ENCODE measurements at regions not wholly inside any gene's neighbourhood (a gene's known extent, or its start where the extent isn't known, plus 50 kb on each side); places are given as distances from the start of the nearest gene placed in this dataset.
"Not testable (repeated sequence)": the region's sequence is repeated elsewhere in the genome, so short reads cannot be mapped to it uniquely, and the experiment has no call there.

DNA sequence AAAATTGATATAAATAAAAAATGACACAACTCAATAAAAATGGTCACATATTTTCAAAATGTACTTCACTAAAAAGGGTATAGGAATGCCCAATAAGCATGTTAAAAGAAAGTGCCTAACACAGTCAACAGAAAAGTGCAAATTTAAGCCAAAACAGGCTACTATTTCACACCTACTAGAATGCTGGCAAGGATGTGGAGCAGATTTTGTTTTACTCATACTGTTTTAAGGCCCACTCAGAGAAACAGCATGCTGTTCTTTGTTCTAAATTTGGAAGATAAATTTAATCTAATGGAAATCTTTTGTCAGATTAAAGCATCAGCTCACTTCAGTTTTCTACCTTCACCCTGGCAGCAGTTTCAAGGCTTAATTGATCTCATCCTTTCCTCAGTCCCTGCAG, 576.8 kb upstream of the HS3ST1 start:
- no peak for DNase-seq

DNA sequence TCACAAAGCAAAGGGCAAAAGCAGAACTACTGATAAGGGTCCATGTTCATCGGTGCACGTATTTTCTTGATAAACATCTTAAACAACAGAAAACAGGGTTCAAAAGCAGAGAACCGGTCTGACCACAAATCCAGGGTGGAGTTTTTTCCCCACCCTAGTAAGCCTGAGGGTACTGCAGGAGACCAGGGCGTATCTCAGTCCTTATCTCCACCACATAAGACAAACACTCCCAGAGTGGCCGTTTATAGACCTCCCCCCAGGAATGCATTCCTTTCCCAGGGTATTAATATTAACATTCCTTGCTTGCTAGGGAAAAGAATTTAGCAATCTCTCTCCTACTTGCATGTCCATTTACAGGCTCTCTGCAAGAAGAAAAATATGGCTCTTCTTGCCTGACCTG, 567.9 kb upstream of the HS3ST1 start:
- not testable (repeated sequence) for DNase-seq

DNA sequence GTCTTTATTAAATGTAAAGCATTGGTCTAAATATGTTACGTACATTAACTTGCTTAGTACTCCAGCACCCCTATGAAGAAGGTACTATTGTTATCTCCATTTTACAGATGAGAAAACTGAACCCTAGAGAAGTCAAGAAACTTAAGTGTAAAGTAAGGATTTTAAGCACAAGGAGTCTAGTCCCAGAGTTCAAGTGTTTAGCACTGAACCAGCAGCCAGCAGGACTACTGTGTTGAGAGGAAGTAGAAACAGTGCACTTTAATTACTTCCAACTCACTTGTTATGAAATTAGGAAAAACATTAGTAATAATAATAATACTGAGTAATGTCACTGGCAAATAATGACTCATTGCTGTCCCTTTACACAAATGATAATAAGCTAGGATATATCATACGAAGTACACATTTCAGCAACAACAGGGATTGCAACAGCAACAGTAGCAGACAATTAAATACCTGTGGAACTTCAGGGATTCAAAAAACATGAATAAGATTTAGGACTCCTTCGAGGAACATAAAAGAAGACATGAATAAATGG, 548.1 kb upstream of the HS3ST1 start:
- DNase-seq: no peak

DNA sequence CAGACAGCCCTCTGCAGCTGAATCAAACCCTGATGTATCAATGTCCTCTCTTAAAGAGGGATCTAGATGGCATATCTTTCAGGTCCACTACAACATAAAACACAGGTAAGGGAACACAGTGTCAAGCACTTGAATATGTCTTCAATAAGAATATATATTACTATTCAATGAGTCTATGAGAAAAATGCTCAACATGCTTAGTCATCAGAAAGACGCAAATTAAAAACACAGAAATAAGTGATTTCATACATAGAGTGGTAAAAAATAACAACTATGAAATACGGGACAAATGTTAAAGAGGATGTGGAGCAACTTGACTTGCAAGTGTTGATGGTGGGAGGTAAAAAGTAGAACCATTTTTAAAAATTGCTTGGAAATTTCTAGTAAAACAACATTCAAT, 544.6 kb upstream of the HS3ST1 start:
- no peak for DNase-seq

DNA sequence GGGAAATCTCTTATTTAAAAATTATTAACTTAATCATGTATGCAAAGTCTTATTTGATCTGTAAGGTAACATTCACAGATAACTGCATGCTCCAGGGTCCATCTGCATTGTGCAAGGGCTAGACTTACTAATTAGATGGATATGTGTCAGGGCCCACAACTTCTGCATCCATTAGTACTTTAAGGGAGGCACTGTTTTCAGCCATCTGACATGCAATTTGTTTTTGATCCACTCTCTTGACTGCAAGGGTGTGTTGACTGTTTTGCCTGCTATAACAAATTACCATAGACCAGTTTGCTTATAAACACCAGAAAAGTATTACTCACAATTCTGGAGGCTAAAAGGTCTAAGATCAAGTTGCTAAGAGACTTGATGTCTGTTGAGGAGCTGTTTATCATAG, 542.1 kb upstream of the HS3ST1 start:
- DNase-seq: no peak

DNA sequence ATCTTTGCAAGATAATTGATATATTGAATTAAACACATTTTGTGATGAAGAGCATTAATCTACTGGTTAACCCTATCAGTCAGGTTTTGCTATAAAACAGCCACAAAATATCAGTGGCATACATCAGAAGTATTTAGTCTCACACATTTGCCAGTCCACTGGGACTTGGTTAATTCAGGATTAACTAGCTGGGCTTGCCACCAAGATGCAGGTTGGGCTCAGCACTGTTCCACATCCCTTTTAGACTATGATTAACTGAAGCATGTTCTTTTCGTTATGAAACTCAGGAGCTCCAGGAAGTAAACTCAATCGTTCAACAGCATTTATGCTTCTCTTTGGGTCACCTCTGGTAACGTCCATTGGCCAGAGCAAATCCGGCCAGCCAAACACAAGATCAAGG, 538.1 kb upstream of the HS3ST1 start:
- no peak for DNase-seq

DNA sequence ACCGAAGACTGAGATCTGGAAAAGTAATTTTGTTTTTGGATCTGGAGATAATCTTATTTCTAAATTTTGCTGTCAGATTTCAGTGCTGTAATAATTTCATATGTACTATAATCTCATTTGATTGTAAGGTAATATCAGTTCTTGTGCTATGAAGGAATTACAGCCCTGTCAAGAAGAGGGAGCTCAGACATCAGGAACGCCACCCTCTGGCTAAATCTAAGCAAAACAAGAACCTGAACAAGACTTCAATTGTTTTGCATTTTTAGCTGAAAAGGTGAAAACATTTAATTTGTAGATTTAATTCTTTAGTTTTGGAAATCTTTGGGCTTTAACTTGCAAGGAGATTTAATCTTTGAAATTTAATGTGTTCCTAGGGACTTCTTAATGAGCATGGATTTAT, 525.4 kb upstream of the HS3ST1 start:
- DNase-seq: no peak

DNA sequence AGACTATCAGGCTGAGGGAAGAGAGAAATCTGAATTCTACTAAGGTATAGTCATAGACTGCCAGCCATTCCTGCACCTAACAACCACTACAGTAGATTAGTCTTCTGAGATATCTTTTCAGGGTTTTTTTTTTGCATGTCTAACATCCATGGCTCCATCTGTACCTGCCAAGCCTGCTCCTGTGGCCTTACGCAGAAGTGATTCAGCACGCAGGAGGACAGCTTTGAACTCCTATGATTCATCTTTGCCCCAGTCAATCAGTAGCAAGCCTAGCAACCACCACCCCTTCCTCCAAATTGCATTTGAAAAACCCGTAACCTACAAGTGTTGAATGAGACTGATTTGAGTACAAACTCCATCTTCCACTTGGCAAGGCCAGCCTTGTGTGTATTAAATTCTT, 520.7 kb upstream of the HS3ST1 start:
- DNase-seq: no peak

DNA sequence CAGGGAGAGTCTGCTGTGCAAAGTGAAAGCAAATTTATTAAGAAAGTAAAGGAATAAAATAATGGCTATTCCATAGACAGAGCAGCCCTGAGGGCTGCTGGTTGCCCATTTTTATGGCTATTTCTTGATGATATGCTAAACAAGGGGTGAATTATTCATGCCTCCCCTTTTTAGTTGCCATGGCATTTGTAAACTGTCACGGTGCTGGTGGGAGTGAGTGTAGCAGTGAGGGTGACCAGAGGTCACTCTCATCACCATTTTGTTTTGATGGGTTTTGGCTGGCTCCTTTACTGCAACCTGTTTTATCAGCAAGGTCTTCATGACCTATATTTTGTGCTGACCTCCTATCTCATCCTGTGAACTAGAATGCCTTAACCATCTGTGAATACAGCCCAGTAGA, 518.9 kb upstream of the HS3ST1 start:
- not testable (repeated sequence) for DNase-seq

DNA sequence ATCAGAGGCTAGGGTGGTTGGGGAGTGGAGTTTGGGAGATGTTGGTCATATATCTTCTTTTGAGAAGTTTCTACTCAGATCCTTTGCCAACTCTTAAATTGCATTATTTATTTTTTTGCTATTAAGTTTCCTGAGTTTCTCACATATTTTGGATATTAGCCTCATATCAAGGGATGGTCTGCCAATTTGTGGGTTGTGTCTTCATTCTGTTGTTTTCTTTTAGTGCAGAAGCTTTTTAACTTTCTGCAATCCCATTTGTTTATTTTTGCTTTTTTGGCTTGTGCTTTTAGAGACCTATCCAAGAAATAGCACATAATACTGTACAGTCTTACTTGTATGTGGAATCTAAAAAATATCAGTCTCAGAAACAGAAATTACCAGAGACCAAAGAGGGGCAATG, 509.2 kb upstream of the HS3ST1 start:
- DNase-seq: no peak

DNA sequence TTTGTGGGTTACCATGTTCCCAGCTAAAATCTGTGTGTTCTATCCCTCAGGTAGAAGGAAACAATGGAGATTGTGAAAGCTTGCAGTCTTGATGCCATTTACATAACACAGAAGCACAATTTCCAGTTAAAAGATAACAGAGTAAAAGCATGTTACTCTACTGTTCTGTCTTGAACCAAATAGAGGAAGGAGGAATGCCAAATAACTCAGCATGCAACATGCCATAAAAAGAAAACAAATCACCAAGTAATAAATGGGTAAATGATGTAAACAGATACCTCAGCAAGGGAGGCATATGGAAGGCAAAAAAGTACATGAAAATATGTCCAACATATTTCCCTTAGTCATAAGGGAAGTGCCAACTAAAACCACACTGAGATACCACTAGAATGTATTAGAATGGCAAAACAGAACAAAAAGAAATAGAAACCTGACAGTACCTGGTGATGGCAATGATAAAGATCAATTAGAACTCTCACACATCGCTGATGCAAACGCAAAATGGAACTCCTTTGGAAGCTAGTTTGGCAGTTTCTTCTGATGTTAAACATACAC, 502.6 kb upstream of the HS3ST1 start:
- DNase-seq: no peak

DNA sequence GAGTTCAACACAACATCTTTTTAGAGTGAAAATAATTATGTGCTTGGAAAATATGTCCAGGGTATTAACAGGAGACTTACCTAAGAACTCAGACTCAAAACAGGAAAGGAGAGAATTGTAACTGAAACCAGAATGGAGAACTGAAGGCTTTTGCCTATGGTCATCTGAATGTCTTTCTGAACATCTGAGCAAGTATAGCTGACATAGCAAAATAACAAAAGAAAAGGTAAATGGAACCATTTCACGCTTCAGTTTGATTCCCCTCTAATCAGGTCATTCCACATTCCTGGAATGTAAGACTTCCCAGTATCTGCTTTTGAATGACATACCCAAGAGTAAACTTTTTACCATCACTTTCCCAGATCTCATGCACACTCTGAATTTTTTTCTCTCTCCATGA, 500.4 kb upstream of the HS3ST1 start:
- no peak for DNase-seq

DNA sequence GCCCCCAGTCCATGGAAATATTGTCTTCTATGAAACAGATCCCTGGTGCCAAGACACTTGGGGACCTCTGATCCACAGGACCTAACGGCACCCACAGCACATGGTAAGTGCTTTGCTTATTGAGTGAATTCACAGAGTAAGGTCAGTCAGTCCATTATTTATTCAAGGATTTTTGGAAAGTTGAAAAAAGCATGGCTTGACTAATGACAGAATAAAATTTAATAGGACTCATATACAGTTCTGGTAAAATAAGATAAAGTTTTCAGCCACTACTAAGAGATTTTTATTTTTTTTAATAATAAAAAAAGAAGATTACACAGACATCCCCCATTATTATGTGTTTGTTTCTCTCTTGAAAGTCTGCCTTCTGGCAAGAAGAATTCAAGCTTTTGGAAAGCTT, 490.6 kb upstream of the HS3ST1 start:
- no peak for DNase-seq

DNA sequence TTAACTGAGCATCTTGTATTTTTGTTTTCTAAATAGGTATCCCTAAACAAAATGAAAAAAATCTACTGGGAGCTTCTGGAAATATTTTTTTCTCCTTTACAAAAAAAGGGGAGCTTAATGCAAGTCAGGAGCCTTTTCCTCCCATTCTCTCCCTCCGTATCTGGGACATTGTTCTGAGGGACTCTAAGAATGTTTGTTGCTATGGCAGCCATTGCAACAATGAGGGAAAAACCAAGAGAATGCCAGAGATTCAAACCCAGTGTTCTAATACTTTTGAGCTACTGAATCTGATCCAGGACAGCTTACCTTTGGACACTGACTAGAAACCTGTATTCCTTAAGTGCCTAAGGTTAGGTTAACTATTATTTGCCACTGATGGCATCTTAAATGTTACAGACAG, 485.7 kb upstream of the HS3ST1 start:
- no peak for DNase-seq

DNA sequence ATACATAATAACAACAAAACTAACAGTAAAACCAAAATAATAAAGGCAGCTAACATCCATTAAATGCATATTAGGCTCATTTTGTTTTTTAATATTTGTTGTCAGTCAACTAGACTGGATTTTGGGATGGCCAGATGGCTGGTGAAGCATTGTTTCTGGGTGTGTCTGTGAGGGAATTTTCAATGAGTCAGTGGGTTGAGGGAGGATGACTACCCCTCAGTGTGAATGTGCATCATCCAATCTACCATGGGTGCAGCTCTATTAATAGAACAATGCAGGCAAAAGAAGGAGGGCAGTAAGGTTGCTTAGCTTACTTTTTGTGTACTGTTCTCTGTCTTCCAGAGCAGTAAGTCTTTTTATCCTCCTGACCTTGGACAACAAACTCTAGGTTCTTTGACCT, 484.2 kb upstream of the HS3ST1 start:
- DNase-seq: no peak

DNA sequence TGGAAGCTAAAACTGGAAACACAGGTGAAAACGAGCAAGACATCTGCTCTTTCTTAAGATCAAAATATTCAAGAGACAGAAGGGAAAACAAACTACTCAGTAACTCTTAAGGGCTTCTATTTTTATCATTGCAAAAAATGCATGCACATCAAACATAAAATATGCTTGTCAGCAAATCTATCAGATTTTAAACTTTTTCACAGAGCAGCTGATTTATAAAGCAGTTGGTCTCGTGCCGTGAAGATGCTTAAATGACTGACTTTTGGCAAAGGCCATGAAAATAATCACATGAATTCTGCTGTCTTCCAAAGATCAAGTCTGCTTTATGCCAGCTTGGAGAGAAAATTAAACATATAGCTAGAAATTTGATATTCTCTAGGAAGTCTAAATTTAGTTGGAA, 482.1 kb upstream of the HS3ST1 start:
- DNase-seq: no peak

DNA sequence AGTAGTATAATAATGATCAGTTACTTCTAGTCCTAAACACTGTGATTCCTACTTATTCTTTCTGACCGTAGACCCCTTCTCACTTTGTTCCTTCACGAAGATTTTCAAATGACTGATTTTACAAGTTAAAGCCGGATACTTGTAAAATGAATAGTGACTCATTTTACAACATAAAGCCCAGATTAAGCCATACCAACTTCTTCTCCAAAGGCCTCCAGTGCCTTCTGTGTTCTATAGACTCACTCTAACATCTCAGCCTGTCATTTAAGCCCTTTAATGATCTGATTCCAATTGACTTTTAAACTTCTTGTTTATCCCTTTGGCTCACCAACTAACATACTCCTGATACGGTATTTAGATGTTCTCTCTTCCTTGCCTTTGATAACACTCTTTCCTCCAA, 480.0 kb upstream of the HS3ST1 start:
- DNase-seq: no peak

DNA sequence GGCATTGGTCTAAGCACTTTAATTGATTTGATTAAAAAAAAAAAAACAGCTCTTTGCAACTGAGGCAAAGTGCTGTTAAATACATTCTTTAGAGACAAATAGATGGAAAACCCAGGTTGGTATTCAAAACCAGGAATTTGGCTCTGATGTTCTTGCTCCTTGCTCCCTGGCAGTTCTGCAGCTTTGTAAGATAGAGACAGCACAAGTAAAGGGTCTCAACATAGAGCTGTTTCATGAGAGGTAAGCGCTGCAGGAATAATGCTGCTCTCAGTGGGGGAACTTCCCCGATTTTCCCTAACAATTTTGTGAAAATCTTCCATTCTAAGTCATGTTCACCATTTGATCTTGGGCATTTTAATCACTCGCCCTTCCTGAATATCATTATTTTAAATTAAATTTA, 479.5 kb upstream of the HS3ST1 start:
- no peak for DNase-seq

DNA sequence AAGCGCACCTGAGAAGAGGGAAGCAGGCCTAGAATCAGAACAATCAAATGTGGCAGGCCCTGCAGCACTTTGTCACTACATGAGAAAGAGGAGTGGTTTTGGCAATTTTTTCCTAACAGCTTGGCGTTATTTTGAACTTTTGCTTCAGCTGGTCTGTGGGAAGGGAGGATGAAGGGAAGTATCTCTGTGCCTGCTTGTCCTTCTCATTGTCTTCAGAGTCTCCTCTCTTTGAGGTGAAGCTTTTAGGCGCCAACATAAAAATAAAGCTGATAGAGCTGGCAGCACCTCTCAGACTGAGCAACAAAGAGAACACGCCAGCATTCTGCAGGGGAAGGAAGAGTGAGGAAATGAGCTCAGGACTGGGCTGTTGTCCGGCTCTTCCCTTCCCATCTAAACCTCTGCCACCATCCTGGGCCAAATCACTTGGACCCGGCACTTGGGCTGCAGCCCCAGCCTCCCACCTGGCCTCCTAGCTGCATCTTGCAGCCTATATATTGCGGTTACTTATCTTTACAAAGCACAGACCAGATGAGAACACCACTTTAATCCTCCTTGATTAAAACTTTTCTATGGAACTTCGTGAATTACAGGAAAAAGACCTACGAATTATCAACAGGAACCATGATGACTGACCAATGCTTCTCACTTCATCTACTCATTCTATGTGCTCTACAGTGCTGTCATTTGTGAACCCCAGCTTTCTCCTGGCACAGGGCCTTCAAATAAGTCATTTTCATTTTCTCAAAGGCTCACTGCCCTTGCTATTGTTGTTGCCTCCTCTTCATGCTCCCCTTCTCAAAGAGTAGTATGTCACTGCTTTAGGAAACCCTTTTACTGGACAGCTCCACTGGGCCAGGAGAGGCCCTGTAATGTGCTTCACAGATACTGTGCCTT, 476.4 kb upstream of the HS3ST1 start:
- no peak for DNase-seq

DNA sequence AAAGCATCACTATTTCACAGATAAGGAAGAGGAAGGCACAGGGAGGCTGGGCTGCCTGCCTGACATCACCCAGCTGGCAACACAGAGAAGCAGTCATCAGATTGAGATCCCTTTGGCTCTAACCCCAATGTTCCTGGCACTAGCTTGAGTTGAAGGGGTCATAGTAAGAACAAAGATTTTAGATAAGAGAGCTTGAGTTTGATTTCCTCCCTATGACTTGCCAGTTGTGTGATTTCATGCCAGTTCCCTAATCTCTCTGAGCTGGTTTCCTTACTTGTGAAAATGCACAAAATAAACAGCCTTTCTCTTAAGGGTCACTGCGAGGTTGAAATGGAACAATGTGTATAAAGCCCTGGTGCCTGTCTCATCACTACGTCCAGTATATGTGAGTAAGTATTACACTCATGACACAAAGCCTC, 475.4 kb upstream of the HS3ST1 start:
- no peak for DNase-seq

DNA sequence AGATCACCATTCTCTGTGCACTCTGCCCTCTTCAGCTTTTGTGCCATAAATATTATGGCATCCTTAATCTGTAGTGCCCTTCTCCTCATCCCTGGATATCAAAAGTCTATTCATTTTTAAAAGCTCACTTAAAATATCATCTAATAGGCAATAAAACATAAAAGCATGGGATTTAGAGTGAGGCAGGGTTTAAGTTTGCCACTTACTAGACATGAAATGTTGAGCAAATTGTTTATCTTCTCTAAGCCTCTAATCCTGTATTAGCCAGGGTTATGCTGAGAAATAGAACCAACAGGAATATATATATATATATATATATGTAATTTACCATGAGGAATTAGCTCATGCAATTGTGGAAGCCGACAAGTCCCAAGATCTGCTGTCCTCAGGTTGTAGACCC, 472.4 kb upstream of the HS3ST1 start:
- no peak for DNase-seq

DNA sequence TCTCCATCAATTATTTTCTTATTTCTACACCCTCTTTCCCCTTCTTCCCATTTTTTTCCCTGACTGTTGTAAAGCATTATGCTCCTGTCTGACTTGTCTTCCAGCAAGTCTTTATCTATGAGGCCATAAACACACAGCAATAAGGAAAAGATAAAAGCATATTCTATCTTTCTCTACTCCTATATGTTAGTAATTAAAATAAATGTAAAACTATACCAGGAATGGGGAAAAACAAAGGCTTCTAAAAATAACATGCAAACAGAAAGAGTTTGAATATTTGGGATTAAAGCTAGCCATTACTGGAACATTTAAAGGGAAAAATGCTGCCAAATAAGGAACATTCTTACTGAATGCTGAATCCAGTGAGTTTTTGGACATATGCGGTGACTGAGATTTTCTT, 471.7 kb upstream of the HS3ST1 start:
- no peak for DNase-seq

DNA sequence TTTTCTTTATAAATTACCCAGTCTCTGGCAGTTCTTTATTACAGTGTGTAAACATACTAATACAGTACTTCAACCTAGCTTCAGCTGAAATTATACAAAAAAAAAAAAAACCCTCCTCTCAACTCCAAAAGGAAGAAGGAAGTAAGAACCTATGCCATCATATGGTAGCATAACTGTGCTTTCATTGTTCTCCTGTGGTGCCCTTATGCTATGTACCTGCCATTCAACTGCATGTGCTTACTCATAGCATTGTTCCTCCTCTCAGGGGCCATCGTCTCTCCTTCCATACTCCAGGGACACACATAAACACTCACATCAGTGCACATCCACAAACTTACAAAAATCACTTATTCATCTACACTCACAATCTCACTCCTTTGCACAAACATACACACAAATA, 470.1 kb upstream of the HS3ST1 start:
- DNase-seq: no peak

DNA sequence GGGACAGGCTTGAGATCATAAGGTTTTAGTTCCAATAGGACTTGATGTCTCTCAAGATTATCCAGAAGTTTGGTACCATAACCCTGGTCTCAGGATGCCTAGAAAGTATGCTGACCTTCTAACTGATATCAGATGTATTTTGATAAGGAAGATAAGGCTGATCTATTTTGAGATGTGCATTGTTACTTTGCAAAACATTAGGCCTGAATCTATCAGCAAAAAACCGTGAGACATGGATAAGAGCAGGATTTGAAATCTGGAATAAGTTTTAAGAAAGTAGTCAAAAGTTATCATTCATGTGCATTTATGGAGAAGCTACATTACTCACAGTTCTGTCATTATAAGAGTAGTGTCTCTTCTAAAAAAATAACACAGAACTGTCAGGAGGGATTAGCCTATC, 467.1 kb upstream of the HS3ST1 start:
- no peak for DNase-seq

DNA sequence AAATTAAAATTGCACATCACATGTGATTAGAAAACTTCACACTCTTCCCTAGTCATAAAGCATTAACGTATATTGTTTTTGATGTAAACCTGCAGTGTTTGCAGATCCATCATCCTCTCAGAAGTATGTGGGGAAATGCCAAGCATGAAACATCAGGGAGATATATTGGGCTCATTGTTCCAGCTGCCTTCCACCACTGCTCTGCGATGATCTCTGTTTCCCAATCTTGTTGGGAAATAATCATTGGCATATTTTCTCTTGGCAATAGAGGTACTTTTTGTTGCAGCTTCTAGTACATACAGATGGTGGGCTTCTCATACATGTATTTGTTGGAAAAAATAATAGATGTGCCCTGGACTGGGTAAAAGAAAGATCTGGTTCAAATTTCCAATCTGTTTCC, 466.3 kb upstream of the HS3ST1 start:
- no peak for DNase-seq

Data from activated T-cell treated with anti-CD3 and anti-CD28 coated beads, Interleukin-2, amount 50 U/mL, for 1 hour (primary cell).